Stimulated activated CD8-positive, alpha-beta memory T cell treated with anti-CD3 and anti-CD28 coated beads, Interleukin-12 subunit alpha, Interleukin-12 subunit beta, amount 100 ng/mL, for 4 hours (primary cell): ENCODE measurements at regions not wholly inside any gene's neighbourhood (a gene's known extent, or its start where the extent isn't known, plus 50 kb on each side); places are given as distances from the start of the nearest gene placed in this dataset.

ENCODE experiments used
- DNase-seq: peaks from one replicate; pipeline ENCODE4 v3.0.0-alpha.2; 2020; ENCODE audit warnings: low read depth

DNA sequence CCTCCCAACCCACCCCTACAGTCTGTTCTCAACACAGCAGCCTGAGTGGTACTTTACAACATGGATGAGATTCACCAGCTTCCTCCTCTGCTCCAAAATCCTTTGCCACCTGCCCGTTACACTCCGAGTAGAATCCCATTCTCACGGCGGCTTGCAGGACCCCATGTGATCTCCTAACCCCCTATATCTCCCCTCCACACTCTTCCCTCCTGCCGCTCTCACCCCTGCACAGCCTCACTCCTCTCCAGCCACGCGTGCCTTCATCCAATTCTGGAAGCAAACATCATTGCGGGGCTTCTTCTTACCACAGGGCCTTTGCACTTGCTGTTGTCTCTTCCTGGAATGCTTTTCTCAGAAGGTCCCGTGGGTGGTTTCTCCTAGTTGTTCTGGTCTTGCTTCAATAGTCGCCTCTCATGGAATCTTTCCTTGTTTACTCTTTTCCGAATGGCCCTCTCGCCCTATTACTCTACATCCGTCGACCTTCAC is 472.3 kb downstream of the CDH26 start:
- no peak for DNase-seq

DNA sequence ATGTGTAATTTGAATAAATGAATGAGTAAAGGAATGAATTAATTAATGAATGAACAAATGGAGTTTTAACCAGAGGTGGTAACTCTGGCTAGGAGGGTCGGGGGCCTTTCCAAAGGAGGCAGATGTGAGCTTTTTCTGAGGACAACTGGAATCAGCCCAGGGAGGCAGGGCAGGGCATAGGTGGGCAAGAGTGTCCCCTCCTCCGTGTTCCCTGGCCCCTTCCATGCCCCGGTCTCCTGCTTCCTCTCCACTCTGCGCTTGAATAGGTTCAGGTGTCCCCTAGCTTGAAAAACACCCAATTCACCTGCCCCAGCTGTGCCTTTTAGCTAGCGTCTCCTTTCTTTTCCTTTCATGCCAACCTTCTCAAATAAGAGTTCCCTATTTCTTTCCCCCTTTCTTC is 473.1 kb downstream of the CDH26 start:
- DNase-seq = no peak

DNA sequence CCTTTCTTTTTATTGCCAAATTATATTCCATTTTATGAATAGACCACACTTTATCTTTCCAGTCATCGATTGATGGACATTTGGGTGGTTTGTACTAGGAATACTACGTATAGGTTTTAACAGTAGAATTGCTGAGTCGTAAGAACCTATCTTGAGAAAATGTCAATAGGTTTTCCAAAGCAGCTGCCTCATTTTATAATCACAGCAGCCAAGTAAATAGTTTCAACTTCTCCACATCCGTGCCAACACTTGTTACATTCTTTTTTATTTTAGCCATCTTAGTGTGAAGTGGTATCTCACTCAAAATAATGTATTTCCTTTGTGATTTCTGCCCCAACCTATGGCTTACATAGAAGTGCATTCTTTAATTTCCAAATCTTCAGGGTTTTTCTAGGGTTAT is 479.2 kb downstream of the CDH26 start:
- DNase-seq = no peak

DNA sequence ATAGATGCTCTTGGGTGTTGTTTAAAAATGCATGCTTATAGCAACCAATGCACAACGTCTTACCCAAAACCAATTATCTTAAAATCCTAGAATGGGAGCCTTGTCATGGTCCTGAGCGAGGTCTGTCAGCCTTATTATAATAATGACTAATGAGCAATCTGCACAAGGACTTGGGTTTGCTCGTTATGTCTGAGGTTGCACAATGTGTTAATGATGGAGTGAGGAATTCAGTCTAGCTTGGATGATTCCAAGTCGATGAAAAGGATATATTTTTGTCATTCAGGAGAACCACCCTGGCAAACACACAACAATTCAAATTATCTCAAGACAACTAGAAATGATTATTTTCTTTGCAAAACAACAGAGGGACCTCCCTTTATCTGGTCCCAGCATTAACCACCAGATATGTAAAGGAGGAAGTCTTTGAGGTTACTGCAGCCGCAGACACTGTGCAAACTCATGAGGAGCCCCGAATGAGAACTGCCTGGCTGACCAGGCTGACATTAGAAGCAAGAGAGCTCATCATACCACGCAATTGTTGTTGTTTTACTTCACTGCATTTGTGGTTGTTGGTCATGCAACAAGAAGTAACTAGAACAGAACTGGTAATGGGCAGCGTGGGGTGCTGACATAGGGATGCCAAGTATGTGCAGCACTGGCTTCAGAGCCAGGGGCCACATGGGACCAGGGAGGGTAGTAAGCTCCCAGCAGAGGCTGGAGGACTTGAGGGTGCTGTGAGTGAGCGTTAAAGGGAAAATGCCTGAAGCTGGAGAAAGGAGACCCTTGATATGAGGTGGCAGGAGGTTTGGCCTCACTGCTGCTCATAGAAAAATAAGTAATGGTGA is 488.3 kb downstream of the CDH26 start:
- no peak for DNase-seq

DNA sequence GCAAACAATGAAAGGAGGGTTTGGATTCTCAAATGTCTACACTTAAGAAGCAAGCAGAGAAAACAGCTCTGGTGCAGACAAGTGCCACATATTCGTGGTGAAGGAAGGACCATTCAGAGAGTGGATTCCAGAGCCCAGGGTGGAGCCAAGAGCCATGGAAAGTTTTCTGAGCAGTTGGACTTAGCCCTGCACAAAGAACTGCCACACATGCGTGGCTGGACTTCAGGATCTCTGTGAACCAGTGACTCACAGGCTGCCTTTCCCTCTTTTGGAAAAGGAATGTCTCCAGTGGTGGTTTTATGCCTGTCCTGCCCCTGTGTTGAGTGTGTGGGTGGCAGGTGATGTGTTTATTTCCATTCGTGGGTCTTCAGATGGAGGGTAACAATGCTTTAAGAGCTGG is 489.5 kb downstream of the CDH26 start:
- DNase-seq = no peak

DNA sequence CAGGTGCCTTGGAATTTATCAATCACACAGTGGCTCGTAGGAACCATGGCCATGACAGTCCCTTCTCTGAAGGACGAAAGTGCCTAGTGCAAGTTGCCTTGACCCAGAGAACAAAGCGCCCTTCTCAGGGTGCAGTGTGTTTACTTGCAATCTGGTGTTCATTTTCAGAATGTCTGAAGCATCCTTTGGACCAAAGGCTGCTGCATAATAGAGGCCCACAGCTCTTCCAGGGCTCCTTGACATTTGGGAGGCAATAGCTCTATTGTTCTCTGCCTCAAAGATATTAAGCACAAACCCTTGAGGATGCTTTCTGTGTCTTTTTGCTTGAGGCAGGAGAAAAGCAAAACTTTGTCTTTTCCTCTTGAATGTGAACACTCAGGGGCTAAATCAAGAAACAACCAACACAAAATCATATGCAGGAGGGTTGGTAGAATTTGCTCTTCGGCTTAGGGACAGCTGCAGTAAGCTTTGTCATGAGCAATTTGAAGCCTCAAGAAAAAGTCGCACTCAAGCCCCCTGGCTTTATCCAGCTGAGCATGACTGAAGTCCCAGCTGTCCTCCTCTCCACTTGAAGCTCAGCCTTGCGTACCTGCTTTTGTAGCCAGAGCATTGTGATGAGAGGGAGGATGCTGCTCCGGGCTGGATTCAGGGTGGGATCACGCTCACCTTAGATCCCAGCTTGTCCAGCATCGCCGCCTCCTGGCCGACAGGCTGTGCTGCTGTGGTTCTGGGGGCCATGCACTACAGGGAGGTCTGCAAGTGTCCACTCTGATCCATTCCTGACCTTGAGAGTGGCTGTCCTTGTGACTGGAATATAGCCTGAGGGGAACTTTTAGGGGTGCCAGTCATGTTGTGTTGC is 495.4 kb downstream of the CDH26 start:
- DNase-seq = no peak

DNA sequence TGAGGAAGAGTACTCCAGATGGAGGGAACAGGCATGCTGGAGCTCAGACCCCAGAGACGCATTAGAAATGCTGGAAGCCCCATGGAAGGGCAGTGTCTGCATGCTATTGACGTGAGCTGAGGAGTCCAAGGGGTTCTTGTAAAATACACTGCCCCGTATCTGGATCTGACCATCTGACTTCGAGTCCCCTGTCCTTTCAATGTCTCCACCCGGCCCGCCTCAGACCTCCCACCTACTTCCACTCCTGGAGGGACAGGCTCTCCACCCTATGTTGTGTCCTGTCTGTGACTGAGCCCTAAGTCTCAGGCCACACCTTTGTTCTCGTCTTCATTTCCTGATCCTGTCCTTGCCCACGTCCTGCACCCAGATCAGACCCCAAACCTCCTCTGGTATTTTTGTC is 496.3 kb downstream of the CDH26 start:
- no peak for DNase-seq

DNA sequence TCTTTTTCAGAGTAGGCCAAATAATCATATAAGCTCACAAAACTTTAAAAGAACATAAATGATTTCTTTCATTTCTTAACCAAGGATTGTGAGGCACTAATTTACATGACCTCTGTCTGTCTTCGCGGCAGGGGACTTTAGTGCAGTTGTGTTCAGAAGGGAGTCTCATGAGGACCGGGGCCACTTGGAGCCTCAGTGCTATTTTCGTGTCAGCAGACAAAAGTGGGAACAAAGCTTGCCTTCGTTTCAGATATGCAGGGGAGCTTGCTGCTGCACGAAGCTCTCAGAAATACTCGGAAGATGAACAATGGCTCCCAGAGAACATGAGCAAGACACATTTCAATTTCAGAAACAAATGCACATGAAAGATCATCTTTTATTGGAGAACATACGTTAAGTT is 497.0 kb downstream of the CDH26 start:
- DNase-seq = no peak

DNA sequence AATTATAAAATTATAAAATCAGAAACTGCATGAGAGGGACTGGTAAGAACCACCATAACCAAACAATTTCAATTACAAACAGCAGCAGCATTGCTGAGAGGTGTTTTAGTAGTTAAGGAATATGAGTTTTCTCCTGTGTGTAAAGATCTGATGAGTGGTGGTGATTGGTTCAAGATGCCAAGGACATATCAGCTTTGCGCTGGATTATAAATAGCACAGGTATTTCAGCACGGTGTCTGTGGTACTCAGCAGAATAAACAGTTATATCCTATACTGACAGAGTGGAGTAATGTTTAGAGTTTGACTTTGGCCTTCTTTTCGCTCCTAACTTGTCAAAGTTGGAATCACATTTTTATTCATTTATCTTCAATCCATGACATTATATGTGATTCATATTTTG is 501.0 kb downstream of the CDH26 start:
- no peak for DNase-seq

DNA sequence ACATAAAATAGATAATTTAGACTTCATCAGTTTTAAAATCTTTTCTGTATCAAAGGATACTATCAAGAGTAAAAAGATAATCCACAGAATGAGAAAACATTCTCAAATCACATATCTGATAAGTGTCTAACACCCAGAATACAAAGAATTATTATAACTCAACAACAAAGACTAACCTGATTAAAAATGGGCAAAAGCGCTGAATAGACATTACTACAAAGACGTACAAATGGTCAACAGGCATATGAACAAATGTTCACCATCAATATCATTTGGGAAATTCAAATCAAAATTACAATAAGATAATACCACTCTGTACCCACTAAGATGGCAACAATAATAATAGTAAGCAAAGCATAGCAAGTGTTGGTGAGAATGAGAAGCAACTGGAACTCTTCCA is 503.8 kb downstream of the CDH26 start:
- DNase-seq = no peak

DNA sequence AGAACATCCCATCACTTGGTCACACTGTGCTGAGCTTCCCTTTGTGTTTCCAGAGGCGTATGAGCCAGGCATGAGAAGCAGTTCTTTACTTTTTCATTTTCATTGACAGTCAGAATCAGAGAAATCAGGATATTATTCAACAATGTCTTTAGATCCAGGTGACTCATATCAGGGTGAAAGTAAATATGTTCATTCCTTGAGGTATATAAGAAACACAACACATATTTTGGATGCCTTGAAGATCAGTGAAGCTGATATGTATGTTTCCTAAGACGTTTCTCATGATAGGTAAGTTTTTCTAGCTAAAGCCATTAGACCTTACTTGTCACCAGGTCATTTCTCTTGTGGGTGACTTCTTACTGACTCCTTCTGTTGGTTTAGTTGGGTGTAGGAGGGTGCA is 505.6 kb downstream of the CDH26 start:
- no peak for DNase-seq

DNA sequence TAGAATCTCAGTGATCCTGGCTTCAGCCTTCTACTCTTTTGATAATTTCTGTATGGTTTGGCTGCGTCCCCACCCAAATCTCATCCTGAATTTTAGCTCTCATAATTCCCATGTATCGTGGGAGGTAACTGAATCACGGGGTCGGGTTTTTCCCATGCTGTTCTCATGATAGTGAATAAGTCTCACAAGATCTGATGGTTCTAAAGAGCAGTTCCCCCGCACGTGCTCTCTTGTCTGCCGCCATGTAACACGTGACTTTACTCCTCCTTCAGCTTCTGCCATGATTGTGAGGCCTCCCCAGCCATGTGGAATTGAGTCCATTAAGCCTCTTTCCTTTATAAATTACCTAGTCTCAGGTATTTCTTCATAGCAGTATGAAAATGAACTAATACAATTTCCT is 507.2 kb downstream of the CDH26 start:
- DNase-seq = no peak

DNA sequence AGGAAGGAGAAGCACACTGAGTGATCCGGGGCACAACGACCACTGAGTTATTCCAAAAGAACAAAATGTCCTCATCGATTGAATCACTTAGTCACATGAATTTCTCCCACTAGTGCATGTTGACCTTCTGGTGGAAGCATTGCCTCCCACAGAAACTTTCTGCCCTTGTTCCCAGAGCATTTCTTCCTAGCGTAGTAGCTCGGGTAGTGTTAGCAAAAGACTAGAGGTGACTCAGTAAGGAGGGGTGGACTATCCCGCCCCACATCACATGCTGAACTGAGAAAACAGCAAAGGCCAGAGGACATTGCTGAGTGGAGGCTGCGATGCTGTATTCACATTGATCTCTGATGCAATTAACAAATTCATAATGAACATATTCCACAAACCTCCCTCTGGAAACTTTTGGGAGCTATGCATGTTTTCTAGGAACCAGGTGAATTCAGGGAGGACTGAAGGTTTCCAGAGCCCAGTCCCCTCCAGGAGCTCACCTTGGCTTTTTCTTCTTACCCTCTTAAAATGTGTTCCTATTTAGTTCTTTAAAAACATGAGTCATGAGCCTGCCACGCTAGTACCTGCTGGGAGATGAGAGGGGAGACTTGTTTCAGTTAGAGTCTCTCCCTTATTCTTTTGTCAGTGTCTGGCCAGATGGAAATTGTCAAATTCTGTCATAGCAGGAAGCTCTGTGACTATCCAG is 507.9 kb downstream of the CDH26 start:
- DNase-seq = no peak

DNA sequence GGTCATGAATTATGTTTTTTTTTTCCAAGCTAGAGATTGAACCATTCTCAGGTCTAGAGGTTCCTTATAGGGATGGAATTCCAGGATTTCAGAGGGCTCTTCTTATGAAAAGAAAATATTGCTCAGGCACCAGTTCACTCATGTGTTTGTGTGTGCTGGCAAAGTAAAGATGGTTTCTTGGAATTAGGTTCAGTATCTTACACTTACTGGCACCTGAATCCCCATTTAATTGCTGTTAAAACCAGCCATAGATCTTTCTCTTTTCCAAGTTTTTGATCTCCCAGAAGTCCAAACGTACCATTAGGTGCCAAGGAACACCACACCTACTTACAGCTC is 508.4 kb downstream of the CDH26 start:
- no peak for DNase-seq

DNA sequence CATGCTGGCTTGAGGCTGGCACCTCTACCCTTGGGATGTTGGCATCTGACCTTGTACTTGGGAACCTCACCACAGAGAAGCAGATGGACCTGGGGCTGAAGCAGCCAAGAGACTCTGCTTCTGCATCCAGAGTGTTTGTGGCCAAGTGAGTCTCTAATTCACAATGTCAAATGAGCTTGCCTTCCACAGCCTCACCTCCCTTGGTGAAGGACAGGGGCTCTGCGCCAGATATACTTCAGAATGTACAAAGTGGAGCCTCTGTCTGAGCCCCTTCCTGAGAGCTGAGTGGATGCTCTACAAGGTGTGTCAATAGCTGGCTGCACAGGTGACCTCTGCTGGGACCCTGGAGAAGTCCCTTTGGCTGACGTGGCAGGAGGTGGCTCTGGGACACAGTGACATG is 508.9 kb downstream of the CDH26 start:
- no peak for DNase-seq

DNA sequence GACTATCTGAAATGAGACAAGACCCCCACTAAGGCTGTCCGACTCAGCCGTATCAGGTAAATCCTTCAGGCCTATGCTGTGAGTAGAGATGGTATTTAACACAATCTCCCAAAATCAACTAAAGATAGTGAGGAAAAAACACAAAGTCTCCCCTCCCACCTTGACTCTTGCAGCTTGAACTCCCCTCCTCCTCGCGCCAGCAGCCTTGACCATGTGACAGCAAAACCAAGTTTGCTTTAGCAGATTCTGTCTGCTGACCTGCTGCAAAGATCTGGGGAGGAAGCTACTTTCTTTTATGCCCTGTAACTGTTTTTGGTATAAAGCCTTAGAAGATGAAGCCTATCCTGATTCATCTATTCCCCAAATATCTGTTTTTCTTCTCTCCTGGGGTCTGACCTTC is 509.5 kb downstream of the CDH26 start:
- no peak for DNase-seq

DNA sequence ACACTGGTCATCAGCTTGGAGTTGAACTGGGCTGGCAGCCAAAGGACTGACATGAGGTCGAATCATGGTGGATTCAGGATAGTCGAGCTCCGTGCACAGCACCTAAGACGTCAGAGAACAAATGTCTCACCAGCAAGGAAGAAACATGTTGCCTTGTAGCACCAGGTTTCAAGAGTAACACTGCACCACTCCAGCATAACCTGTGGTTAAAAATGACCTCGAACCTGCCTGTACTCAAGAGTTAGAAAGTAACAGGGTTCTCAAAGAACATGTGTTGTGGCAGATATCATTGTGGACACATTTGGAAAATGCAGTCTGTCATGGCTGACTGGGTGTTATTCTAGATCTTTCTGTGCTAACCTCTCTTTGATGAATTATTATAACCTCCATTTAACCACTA is 511.6 kb downstream of the CDH26 start:
- DNase-seq = no peak

DNA sequence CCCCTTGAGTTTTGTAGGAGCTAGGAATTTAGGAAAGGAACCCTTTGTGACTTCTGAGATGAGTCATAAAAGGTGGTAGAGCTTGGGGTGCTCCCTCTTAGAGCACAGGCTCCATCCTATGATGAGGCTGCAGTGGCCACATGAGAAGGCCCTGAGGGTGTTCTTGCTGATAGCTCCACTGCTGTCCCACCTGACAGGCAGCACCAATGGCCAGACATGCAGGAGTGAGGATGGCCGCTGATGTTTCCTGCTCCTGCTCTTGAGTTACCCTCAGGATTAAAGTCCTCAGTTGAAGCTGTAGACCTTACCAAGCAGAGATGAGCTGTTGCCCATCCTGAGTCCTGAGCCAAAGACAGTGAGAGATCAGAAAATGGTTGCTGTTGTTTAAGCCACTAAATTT is 512.1 kb downstream of the CDH26 start:
- DNase-seq = no peak

DNA sequence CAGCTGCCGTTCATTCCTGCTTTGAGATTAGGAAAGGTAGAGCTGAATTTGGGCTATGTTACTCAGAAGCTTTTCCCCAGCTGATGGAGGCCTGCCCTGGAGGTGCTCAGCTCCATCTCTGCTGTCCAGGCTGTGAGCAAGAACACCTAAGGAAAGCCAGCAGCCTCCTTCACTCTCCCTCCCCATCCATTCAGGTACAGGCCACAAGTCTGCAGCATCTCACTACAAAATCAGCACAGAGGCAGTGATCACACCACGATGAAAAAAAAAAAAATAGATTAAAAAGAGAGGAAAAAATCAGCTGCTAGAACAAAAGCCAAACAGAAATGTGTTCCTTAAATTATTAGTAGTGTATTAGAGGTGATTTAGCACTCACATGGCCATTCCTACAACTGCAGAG is 515.0 kb downstream of the CDH26 start:
- no peak for DNase-seq

DNA sequence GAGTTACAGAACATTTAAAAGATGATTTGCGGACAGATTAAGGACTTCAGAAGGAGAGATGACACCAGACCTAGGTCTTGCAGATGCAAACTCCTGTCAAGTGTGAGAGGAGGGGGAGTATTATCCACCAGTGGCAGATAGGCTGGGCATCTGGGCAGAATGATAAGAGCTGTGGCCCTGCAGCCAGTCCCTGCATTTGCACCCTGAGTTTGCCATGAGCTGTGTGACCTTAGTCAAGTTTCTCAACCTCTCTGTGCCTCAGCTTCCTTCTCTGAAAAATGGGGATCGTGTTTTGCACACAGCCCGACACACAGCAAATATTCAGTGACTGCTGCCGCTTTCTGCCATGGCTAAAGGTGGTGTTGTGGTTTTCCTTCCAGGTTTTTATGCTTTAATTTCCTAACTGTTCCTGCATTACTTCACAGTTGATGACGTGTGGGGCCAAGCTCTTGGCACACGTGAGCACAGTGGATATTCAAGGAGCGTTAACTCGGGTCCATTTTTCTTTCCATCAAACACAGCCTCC is 516.2 kb downstream of the CDH26 start:
- no peak for DNase-seq

DNA sequence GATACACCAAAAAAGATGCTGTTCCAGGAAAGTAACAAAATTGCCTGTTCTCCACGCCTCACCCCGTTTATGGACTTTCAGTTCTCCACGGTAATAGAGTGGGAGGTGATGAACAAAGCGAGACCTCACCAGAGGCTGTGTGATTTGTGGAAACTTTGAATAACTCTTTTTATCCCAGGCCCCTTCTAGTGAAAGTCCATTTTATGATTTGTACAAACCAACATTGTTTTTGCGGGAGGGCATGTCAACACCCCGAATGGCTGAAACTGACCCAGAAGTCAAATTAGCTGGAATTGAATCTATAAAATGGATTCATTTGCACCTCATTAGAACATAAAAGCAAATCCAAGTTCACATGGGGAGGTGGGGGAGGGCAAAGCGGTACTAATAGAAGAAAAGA is 517.8 kb downstream of the CDH26 start:
- no peak for DNase-seq

DNA sequence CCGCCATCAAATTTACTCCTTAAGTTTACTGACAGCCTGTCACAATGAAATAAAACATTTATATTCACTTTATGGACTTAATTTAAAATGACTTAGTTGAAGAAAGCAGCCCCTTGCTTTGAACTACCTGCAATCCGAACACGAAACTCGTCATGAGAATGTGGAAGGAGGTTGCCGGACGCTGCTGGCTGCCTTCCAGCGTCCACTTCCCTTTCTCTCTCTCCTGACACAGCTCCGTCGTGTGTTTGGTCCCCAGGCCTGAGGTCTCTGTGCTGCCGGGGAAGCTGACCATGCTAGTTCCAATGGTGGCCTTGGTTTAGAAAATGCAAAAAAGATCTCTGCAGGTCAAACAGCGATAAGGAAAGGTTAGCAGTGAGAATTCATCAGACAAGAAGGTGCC is 519.7 kb downstream of the CDH26 start:
- no peak for DNase-seq

DNA sequence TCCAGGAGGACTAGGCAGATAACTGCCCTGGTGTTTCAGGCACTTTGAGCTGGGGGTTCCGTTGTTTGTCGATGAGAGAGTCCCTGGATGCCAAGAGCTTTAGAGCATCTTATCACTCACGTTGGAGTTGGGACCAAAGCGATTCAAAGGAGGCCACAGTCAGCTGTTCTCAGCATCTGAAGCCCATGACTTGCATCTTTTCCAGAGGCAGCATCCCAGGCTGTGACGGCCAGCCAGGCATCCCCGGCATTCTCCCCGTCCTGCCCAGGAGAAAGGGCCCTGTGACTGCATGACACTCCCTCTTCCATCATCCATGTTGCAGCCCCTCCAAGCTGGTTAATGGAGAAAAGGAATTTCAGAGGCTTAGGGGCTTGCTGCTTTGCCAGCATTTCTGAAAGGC is 520.3 kb downstream of the CDH26 start:
- DNase-seq = no peak
